ENCODE measurements at regions not wholly inside any gene's neighbourhood (a gene's known extent, or its start where the extent isn't known, plus 50 kb on each side); places are given as distances from the start of the nearest gene placed in this dataset.

DNA sequence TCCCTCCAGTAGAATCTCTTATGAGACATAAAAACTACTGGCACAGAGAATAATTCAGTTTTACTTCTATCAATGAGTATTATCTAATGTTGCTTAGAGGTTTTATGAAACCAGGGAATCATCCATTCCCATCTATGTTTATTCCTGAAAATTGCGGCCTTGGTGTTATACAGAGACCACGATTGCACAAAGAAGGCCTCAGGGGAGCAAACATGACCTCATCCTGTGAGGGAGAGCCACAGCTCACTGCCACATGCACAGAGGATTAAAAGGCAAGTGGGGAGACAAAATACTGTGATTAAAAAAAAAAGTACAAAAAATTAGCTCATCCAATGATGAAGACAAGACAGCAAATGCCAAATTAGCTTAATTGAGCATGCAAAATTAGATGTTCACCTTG is 111.8 kb upstream of the SLC35G4 start:
- Histone ChIP-seq H3K9me3 (ENCODE audit: control insufficient read depth in 4 of 4, low read length in 3 of 4) (no peaks in the 10 kb centered on the region), H3K4me1 (ENCODE audit: control insufficient read depth in 4 of 4, insufficient read depth in 4 of 4, low read length in 3 of 4) (no peaks in the 10 kb centered on the region), H3K36me3 (ENCODE audit: control insufficient read depth in 4 of 4, insufficient read depth in 3 of 4, low read depth in 1 of 4, low read length in 3 of 4) (no peaks in the 10 kb centered on the region), H3K4me3 (ENCODE audit: low read depth in 1 of 3, low read length in 3 of 3) (no peak overlapping the region), H3K9ac (ENCODE audit: low read depth in 1 of 2, low read length in 2 of 2) (no peak overlapping the region), H3K27me3 (ENCODE audit: control insufficient read depth in 4 of 4, insufficient read depth in 4 of 4, low read length in 3 of 4) (peaks cover 0 to 4% (median 0%) of the 10 kb centered on the region in 4 donors), H3K27ac (ENCODE audit: low read depth in 1 of 2, low read length in 2 of 2) (no peak overlapping the region)
- TF ChIP-seq FOXA1 (IDR thresholded peaks at IDR 0.05): no peak
- TF ChIP-seq SP1 (IDR thresholded peaks at IDR 0.05): no peak
- TF ChIP-seq, protein P1, sequence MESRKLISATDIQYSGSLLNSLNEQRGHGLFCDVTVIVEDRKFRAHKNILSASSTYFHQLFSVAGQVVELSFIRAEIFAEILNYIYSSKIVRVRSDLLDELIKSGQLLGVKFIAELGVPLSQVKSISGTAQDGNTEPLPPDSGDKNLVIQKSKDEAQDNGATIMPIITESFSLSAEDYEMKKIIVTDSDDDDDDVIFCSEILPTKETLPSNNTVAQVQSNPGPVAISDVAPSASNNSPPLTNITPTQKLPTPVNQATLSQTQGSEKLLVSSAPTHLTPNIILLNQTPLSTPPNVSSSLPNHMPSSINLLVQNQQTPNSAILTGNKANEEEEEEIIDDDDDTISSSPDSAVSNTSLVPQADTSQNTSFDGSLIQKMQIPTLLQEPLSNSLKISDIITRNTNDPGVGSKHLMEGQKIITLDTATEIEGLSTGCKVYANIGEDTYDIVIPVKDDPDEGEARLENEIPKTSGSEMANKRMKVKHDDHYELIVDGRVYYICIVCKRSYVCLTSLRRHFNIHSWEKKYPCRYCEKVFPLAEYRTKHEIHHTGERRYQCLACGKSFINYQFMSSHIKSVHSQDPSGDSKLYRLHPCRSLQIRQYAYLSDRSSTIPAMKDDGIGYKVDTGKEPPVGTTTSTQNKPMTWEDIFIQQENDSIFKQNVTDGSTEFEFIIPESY (IDR thresholded peaks at IDR 0.05): no peak
- TF ChIP-seq TAF1 (conservative IDR thresholded peaks at IDR 0.05): no peak
- TF ChIP-seq, protein P2, sequence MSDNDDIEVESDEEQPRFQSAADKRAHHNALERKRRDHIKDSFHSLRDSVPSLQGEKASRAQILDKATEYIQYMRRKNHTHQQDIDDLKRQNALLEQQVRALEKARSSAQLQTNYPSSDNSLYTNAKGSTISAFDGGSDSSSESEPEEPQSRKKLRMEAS (IDR thresholded peaks at IDR 0.05): no peak
- no peak for TF ChIP-seq JUND (IDR thresholded peaks at IDR 0.05)
- no peak for DNase-seq (ENCODE audit: low spot score)
- WGBS: 64% methylated on average over 2 of the region's 2 CpGs

DNA sequence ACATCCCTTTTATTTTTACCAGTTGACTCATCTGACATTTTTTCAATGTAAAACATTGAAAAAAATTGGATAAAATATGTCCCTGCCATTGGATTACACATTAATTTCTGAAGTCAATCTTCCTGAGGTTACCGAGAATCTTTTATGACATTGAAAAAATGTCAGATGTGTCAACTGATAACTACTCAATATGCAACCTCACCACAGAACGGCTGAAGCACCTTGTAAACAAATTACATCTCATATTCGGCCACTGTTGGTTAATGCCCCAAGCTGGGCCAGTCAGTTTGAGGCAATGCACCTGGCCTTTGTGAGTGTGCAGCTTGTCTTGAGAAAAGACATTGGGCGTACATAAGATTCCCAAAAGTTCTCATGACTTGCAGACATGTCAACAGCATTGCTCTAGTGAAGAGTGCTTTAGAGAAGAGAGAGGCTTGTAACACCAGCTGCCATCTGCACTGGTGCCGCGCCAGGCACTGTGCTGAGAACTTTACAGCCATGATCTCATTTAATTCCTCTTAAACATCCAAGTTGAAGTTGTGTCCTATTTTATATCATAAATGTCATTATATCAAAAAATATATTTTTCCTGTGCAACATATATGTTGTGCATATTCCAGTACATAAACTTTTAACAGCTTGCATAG is 112.7 kb upstream of the SLC35G4 start:
- Histone ChIP-seq H3K4me1 (ENCODE audit: control insufficient read depth in 4 of 4, insufficient read depth in 4 of 4, low read length in 3 of 4) (no peaks in the 10 kb centered on the region), H3K4me3 (ENCODE audit: low read depth in 1 of 3, low read length in 3 of 3) (no peak overlapping the region), H3K36me3 (ENCODE audit: control insufficient read depth in 4 of 4, insufficient read depth in 3 of 4, low read depth in 1 of 4, low read length in 3 of 4) (no peaks in the 10 kb centered on the region), H3K9me3 (ENCODE audit: control insufficient read depth in 4 of 4, low read length in 3 of 4) (no peaks in the 10 kb centered on the region), H3K9ac (ENCODE audit: low read depth in 1 of 2, low read length in 2 of 2) (no peak overlapping the region), H3K27me3 (ENCODE audit: control insufficient read depth in 4 of 4, insufficient read depth in 4 of 4, low read length in 3 of 4) (peaks cover 0 to 4% (median 0%) of the 10 kb centered on the region in 4 donors), H3K27ac (ENCODE audit: low read depth in 1 of 2, low read length in 2 of 2) (no peak overlapping the region)
- no peak for DNase-seq (ENCODE audit: low spot score)
- TF ChIP-seq HNF4A (conservative IDR thresholded peaks at IDR 0.05) (no peak), GABPA (IDR thresholded peaks at IDR 0.05 in 1 of 2, conservative IDR thresholded peaks at IDR 0.05 in 1 of 2) (no peak), TAF1 (conservative IDR thresholded peaks at IDR 0.05) (no peak), RXRA (IDR thresholded peaks at IDR 0.05) (no peak), EGR1 (IDR thresholded peaks at IDR 0.05; ENCODE audit: low read depth in 2 of 2) (no peak), JUND (IDR thresholded peaks at IDR 0.05) (no peak), FOXA2 (IDR thresholded peaks at IDR 0.05) (no peak), RAD21 (IDR thresholded peaks at IDR 0.05) (no peak)
- TF ChIP-seq, protein P3, sequence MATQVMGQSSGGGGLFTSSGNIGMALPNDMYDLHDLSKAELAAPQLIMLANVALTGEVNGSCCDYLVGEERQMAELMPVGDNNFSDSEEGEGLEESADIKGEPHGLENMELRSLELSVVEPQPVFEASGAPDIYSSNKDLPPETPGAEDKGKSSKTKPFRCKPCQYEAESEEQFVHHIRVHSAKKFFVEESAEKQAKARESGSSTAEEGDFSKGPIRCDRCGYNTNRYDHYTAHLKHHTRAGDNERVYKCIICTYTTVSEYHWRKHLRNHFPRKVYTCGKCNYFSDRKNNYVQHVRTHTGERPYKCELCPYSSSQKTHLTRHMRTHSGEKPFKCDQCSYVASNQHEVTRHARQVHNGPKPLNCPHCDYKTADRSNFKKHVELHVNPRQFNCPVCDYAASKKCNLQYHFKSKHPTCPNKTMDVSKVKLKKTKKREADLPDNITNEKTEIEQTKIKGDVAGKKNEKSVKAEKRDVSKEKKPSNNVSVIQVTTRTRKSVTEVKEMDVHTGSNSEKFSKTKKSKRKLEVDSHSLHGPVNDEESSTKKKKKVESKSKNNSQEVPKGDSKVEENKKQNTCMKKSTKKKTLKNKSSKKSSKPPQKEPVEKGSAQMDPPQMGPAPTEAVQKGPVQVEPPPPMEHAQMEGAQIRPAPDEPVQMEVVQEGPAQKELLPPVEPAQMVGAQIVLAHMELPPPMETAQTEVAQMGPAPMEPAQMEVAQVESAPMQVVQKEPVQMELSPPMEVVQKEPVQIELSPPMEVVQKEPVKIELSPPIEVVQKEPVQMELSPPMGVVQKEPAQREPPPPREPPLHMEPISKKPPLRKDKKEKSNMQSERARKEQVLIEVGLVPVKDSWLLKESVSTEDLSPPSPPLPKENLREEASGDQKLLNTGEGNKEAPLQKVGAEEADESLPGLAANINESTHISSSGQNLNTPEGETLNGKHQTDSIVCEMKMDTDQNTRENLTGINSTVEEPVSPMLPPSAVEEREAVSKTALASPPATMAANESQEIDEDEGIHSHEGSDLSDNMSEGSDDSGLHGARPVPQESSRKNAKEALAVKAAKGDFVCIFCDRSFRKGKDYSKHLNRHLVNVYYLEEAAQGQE (IDR thresholded peaks at IDR 0.05): no peak
- TF ChIP-seq, protein P4, sequence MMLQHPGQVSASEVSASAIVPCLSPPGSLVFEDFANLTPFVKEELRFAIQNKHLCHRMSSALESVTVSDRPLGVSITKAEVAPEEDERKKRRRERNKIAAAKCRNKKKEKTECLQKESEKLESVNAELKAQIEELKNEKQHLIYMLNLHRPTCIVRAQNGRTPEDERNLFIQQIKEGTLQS (IDR thresholded peaks at IDR 0.05): no peak
- WGBS: 80% methylated on average over 6 of the region's 6 CpGs

Data from liver (tissue), 7 donors.